ENCODE measurements at regions not wholly inside any gene's neighbourhood (a gene's known extent, or its start where the extent isn't known, plus 50 kb on each side); places are given as distances from the start of the nearest gene placed in this dataset.

DNA sequence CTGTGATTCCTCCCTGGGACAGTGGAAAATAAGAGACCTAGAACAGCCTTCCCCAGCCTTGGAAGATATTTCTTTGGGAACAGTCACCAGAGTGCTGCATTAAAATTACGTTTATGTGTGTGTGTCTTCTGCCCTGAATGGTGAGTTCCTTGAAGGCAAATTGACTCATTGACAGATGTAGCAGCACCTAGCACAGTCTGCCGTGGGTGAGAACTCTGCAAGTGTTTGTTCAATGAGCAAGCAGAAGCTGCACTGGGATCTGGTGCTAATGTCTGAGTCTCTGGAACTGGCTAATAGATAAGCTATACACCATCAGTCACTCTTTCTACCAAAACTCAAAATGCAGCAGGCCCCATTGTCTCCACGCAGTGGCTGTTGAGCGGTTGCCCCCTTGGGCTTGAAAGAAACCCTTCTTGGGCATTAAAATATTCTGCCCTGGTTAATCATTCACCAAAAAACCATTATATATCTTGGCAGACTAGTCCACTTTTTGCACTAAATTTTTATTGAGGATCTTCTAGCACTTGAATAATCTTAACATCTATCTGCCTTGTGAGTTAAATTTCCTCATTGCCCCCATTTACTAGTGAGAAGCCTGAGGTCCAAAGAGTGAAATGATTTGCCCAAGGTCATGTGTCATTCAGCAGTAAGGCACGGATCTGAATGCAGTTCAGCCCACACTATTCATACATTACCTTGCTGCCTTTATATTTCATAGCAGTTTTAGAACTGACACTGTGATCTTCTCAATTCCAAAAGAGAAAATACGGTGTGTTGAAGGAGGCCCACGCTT, 87.8 kb upstream of the GALNT18 start:
- TF ChIP-seq, protein P1, sequence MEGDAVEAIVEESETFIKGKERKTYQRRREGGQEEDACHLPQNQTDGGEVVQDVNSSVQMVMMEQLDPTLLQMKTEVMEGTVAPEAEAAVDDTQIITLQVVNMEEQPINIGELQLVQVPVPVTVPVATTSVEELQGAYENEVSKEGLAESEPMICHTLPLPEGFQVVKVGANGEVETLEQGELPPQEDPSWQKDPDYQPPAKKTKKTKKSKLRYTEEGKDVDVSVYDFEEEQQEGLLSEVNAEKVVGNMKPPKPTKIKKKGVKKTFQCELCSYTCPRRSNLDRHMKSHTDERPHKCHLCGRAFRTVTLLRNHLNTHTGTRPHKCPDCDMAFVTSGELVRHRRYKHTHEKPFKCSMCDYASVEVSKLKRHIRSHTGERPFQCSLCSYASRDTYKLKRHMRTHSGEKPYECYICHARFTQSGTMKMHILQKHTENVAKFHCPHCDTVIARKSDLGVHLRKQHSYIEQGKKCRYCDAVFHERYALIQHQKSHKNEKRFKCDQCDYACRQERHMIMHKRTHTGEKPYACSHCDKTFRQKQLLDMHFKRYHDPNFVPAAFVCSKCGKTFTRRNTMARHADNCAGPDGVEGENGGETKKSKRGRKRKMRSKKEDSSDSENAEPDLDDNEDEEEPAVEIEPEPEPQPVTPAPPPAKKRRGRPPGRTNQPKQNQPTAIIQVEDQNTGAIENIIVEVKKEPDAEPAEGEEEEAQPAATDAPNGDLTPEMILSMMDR (IDR thresholded peaks at IDR 0.05; ENCODE audit: insufficient read depth, low read depth, low read length), result no peak
- TF ChIP-seq EZH2 (IDR thresholded peaks at IDR 0.05; ENCODE audit: insufficient read depth, low read length), result no peak
